ENCODE measurements at regions not wholly inside any gene's neighbourhood (a gene's known extent, or its start where the extent isn't known, plus 50 kb on each side); places are given as distances from the start of the nearest gene placed in this dataset.
A peak's percentile ranks its signal among the peaks of the same experiment; 100 is the strongest.

GRCh38 chr4:16418814-16419213 lies 192.5 kb upstream of the TAPT1 start:
- H3K27me3 ChIP-seq: no peaks in the 10 kb centered on the region
- H3K9me3 ChIP-seq: no peaks in the 10 kb centered on the region
- DNase-seq: peak; percentile 65 to 84
- TF ChIP-seq CTCF (IDR thresholded peaks at IDR 0.05) (no peak), POLR2A (IDR thresholded peaks at IDR 0.05) (no peak)
- no peak overlapping the region for H3K4me3 ChIP-seq (replicated peaks in 1 of 3)
- peak overlapping the region; percentile 41 to 49 (median 47) for H3K27ac ChIP-seq
- intact Hi-C loops (cut with DNase I): no loop called here
- H3K4me1 ChIP-seq: no peaks in the 10 kb centered on the region
- H3K36me3 ChIP-seq: no peaks in the 10 kb centered on the region

- no peak for DNase-seq
- intact Hi-C loops (cut with DNase I): no loop called here
- H3K9me3 ChIP-seq: no peaks in the 10 kb centered on the region
- no peaks in the 10 kb centered on the region for H3K4me1 ChIP-seq
- TF ChIP-seq POLR2A (IDR thresholded peaks at IDR 0.05) (no peak), CTCF (IDR thresholded peaks at IDR 0.05) (no peak)
- no peak overlapping the region for H3K27ac ChIP-seq
- WGBS, 2 donors: 74 to 90% methylated on average over 4 of the region's 4 CpGs
- H3K36me3 ChIP-seq: no peaks in the 10 kb centered on the region
- no peak overlapping the region for H3K4me3 ChIP-seq (replicated peaks in 1 of 3)
- no peaks in the 10 kb centered on the region for H3K27me3 ChIP-seq
Measured at GRCh38 chr4:16417198-16417597, 190.9 kb upstream of the TAPT1 start.

GRCh38 chr4:16416601-16417000 lies 190.3 kb upstream of the TAPT1 start:
- no peak overlapping the region for H3K4me3 ChIP-seq (replicated peaks in 1 of 3)
- H3K27ac ChIP-seq: no peak overlapping the region
- H3K9me3 ChIP-seq: no peaks in the 10 kb centered on the region
- intact Hi-C loops (cut with DNase I): no loop called here
- no peaks in the 10 kb centered on the region for H3K27me3 ChIP-seq
- peaks cover under 1% of the 10 kb centered on the region in 2 donors for H3K4me1 ChIP-seq
- no peaks in the 10 kb centered on the region for H3K36me3 ChIP-seq
- no peak for DNase-seq
- TF ChIP-seq POLR2A (IDR thresholded peaks at IDR 0.05) (no peak), CTCF (IDR thresholded peaks at IDR 0.05) (no peak)

GRCh38 chr4:16415751-16416150 lies 189.5 kb upstream of the TAPT1 start:
- no peaks in the 10 kb centered on the region for H3K36me3 ChIP-seq
- no peaks in the 10 kb centered on the region for H3K27me3 ChIP-seq
- no peaks in the 10 kb centered on the region for H3K9me3 ChIP-seq
- H3K4me3 ChIP-seq (replicated peaks in 1 of 3): no peak overlapping the region
- TF ChIP-seq POLR2A (IDR thresholded peaks at IDR 0.05) (no peak), CTCF (IDR thresholded peaks at IDR 0.05) (no peak)
- intact Hi-C loops (cut with DNase I): no loop called here
- no peak for DNase-seq
- no peak overlapping the region for H3K27ac ChIP-seq
- H3K4me1 ChIP-seq: peaks cover 3 to 9% of the 10 kb centered on the region in 2 donors

- intact Hi-C loops (cut with DNase I): no loop called here
- H3K27ac ChIP-seq: no peak overlapping the region
- H3K27me3 ChIP-seq: no peaks in the 10 kb centered on the region
- no peaks in the 10 kb centered on the region for H3K36me3 ChIP-seq
- no peak for DNase-seq
- TF ChIP-seq POLR2A (IDR thresholded peaks at IDR 0.05): no peak
- no peak for TF ChIP-seq CTCF (IDR thresholded peaks at IDR 0.05)
- 81 to 87% methylated on average over 10 of the region's 10 CpGs for WGBS, 2 donors
- peaks cover 3 to 9% of the 10 kb centered on the region in 2 donors for H3K4me1 ChIP-seq
- H3K9me3 ChIP-seq: no peaks in the 10 kb centered on the region
- no peak overlapping the region for H3K4me3 ChIP-seq (replicated peaks in 1 of 3)
Measured at GRCh38 chr4:16413814-16414555, 187.7 kb upstream of the TAPT1 start.

All from thyroid gland (tissue), 4 donors.